ENCODE measurements at regions not wholly inside any gene's neighbourhood (a gene's known extent, or its start where the extent isn't known, plus 50 kb on each side); places are given as distances from the start of the nearest gene placed in this dataset.
"Not testable (repeated sequence)": the region's sequence is repeated elsewhere in the genome, so short reads cannot be mapped to it uniquely, and the experiment has no call there.

- H3K4me3 ChIP-seq: no peak overlapping the region
- no peak for DNase-seq
- TF ChIP-seq POLR2AphosphoS5 (IDR thresholded peaks at IDR 0.05): no peak
- TF ChIP-seq EP300 (IDR thresholded peaks at IDR 0.05): no peak
- TF ChIP-seq, protein P1, sequence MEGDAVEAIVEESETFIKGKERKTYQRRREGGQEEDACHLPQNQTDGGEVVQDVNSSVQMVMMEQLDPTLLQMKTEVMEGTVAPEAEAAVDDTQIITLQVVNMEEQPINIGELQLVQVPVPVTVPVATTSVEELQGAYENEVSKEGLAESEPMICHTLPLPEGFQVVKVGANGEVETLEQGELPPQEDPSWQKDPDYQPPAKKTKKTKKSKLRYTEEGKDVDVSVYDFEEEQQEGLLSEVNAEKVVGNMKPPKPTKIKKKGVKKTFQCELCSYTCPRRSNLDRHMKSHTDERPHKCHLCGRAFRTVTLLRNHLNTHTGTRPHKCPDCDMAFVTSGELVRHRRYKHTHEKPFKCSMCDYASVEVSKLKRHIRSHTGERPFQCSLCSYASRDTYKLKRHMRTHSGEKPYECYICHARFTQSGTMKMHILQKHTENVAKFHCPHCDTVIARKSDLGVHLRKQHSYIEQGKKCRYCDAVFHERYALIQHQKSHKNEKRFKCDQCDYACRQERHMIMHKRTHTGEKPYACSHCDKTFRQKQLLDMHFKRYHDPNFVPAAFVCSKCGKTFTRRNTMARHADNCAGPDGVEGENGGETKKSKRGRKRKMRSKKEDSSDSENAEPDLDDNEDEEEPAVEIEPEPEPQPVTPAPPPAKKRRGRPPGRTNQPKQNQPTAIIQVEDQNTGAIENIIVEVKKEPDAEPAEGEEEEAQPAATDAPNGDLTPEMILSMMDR (IDR thresholded peaks at IDR 0.05): no peak
- TF ChIP-seq POLR2A (IDR thresholded peaks at IDR 0.05): no peak
- 28 to 54% (median 36%) methylated on average over 5 of the region's 5 CpGs for WGBS, 5 donors
- intact Hi-C loops (cut with DNase I; ENCODE audit: low total_unique reads): no loop called here
- H3K4me1 ChIP-seq: no peaks in the 10 kb centered on the region
- H3K36me3 ChIP-seq: no peaks in the 10 kb centered on the region
- H3K9me3 ChIP-seq: no peaks in the 10 kb centered on the region
- peaks cover 0 to 9% (median 0%) of the 10 kb centered on the region in 3 donors for H3K27me3 ChIP-seq
- H3K27ac ChIP-seq: no peak overlapping the region
Measured at GRCh38 chr15:59896663-59897074, 107.4 kb upstream of the FOXB1 start.

- Histone ChIP-seq H3K4me3 (no peak overlapping the region), H3K4me1 (no peaks in the 10 kb centered on the region), H3K27ac (no peak overlapping the region), H3K27me3 (peaks cover 0 to 7% (median 0%) of the 10 kb centered on the region in 3 donors), H3K36me3 (no peaks in the 10 kb centered on the region), H3K9me3 (peaks cover 0 to 2% (median 0%) of the 10 kb centered on the region in 4 donors)
- WGBS, 5 donors: 61 to 72% (median 68%) methylated on average over 1 of the region's 1 CpG
- intact Hi-C loops (cut with DNase I; ENCODE audit: low total_unique reads): no loop called here
- no peak for TF ChIP-seq POLR2A (IDR thresholded peaks at IDR 0.05)
- no peak for TF ChIP-seq POLR2AphosphoS5 (IDR thresholded peaks at IDR 0.05)
- TF ChIP-seq, protein P1 (IDR thresholded peaks at IDR 0.05): no peak
- no peak for TF ChIP-seq EP300 (IDR thresholded peaks at IDR 0.05)
- DNase-seq: no peak
Measured at GRCh38 chr15:59894835-59895234, 109.3 kb upstream of the FOXB1 start.

- 23 to 52% (median 29%) methylated on average over 1 of the region's 1 CpG for WGBS, 5 donors
- Histone ChIP-seq H3K36me3 (no peaks in the 10 kb centered on the region), H3K4me1 (no peaks in the 10 kb centered on the region), H3K27ac (no peak overlapping the region), H3K9me3 (peaks cover 0 to 9% (median 0%) of the 10 kb centered on the region in 4 donors), H3K27me3 (peaks cover 0 to 14% (median 2%) of the 10 kb centered on the region in 3 donors), H3K4me3 (no peak overlapping the region)
- intact Hi-C loops (cut with DNase I; ENCODE audit: low total_unique reads): no loop called here
- TF ChIP-seq POLR2AphosphoS5 (IDR thresholded peaks at IDR 0.05): no peak
- TF ChIP-seq, protein P1 (IDR thresholded peaks at IDR 0.05): no peak
- TF ChIP-seq POLR2A (IDR thresholded peaks at IDR 0.05): no peak
- no peak for TF ChIP-seq EP300 (IDR thresholded peaks at IDR 0.05)
- peak in 1 of 2 donors; percentile 67 for DNase-seq
Measured at GRCh38 chr15:59892985-59893384, 111.1 kb upstream of the FOXB1 start.

GRCh38 chr15:59887870-59888269 lies 116.2 kb upstream of the FOXB1 start:
- H3K36me3 ChIP-seq; DNase-seq; H3K9me3 ChIP-seq; H3K4me3 ChIP-seq; H3K4me1 ChIP-seq; H3K27ac ChIP-seq; intact Hi-C loops (cut with DNase I; ENCODE audit: low total_unique reads): not testable (repeated sequence)
- peaks cover 0 to 24% (median 3%) of the 10 kb centered on the region in 3 donors for H3K27me3 ChIP-seq
- 77 to 100% (median 87%) methylated on average over 1 of the region's 1 CpG for WGBS, 5 donors

GRCh38 chr15:59887211-59887610 lies 116.9 kb upstream of the FOXB1 start:
- 44 to 62% (median 52%) methylated on average over 4 of the region's 4 CpGs for WGBS, 5 donors
- no peak overlapping the region for H3K27ac ChIP-seq
- H3K36me3 ChIP-seq: no peaks in the 10 kb centered on the region
- H3K4me3 ChIP-seq: no peak overlapping the region
- H3K9me3 ChIP-seq: peaks cover 0 to 9% (median 0%) of the 10 kb centered on the region in 4 donors
- no peak for TF ChIP-seq EP300 (IDR thresholded peaks at IDR 0.05)
- no peak for TF ChIP-seq POLR2A (IDR thresholded peaks at IDR 0.05)
- no peak for TF ChIP-seq POLR2AphosphoS5 (IDR thresholded peaks at IDR 0.05)
- TF ChIP-seq, protein P1 (IDR thresholded peaks at IDR 0.05): no peak
- DNase-seq: no peak
- intact Hi-C loops (cut with DNase I; ENCODE audit: low total_unique reads): no loop called here
- peaks cover 0 to 6% (median 0%) of the 10 kb centered on the region in 4 donors for H3K4me1 ChIP-seq
- H3K27me3 ChIP-seq: peaks cover 0 to 24% (median 3%) of the 10 kb centered on the region in 3 donors
